ENCODE measurements at regions not wholly inside any gene's neighbourhood (a gene's known extent, or its start where the extent isn't known, plus 50 kb on each side); places are given as distances from the start of the nearest gene placed in this dataset.
"Not testable (repeated sequence)": the region's sequence is repeated elsewhere in the genome, so short reads cannot be mapped to it uniquely, and the experiment has no call there.

- DNase-seq (ENCODE audit: low spot score): no peak
These were observed 118.9 kb upstream of the CAB39 start for GRCh38 chr2:230593765-230594164.

GRCh38 chr2:230594286-230594840 lies 118.3 kb upstream of the CAB39 start:
- DNase-seq (ENCODE audit: low spot score): no peak

- DNase-seq (ENCODE audit: low spot score): no peak
These were observed 112.8 kb upstream of the CAB39 start for GRCh38 chr2:230599853-230600252.

- DNase-seq (ENCODE audit: low spot score): no peak
These were observed 112.4 kb upstream of the CAB39 start for GRCh38 chr2:230600285-230600684.

- DNase-seq (ENCODE audit: low spot score): no peak
These were observed 111.8 kb upstream of the CAB39 start for GRCh38 chr2:230600881-230601280.

GRCh38 chr2:230601510-230601909 lies 111.1 kb upstream of the CAB39 start:
- no peak for DNase-seq (ENCODE audit: low spot score)

- no peak for DNase-seq (ENCODE audit: low spot score)
These were observed 109.9 kb upstream of the CAB39 start for GRCh38 chr2:230602562-230603230.

- not testable (repeated sequence) for DNase-seq (ENCODE audit: low spot score)
These were observed 109.3 kb upstream of the CAB39 start for GRCh38 chr2:230603317-230603716.

- not testable (repeated sequence) for DNase-seq (ENCODE audit: low spot score)
These were observed 108.5 kb upstream of the CAB39 start for GRCh38 chr2:230604158-230604557.

- no peak for DNase-seq (ENCODE audit: low spot score)
These were observed 98.6 kb upstream of the CAB39 start for GRCh38 chr2:230614040-230614439.

GRCh38 chr2:230614913-230615332 lies 97.7 kb upstream of the CAB39 start:
- no peak for DNase-seq (ENCODE audit: low spot score)

- not testable (repeated sequence) for DNase-seq (ENCODE audit: low spot score)
These were observed 95.4 kb upstream of the CAB39 start for GRCh38 chr2:230617256-230617706.

GRCh38 chr2:230619491-230619890 lies 93.2 kb upstream of the CAB39 start:
- DNase-seq (ENCODE audit: low spot score): no peak

GRCh38 chr2:230625220-230625619 lies 87.4 kb upstream of the CAB39 start:
- not testable (repeated sequence) for DNase-seq (ENCODE audit: low spot score)

GRCh38 chr2:230627091-230627490 lies 85.6 kb upstream of the CAB39 start:
- not testable (repeated sequence) for DNase-seq (ENCODE audit: low spot score)

- no peak for DNase-seq (ENCODE audit: low spot score)
These were observed 84.6 kb upstream of the CAB39 start for GRCh38 chr2:230627806-230628724.

- DNase-seq (ENCODE audit: low spot score): no peak
These were observed 81.2 kb upstream of the CAB39 start for GRCh38 chr2:230631470-230631869.

GRCh38 chr2:230634146-230634545 lies 78.5 kb upstream of the CAB39 start:
- no peak for DNase-seq (ENCODE audit: low spot score)

- not testable (repeated sequence) for DNase-seq (ENCODE audit: low spot score)
These were observed 77.8 kb upstream of the CAB39 start for GRCh38 chr2:230634721-230635313.

GRCh38 chr2:230636684-230637271 lies 75.9 kb upstream of the CAB39 start:
- DNase-seq (ENCODE audit: low spot score): no peak

GRCh38 chr2:230637486-230637885 lies 75.2 kb upstream of the CAB39 start:
- not testable (repeated sequence) for DNase-seq (ENCODE audit: low spot score)

GRCh38 chr2:230640540-230641011 lies 72.1 kb upstream of the CAB39 start:
- DNase-seq (ENCODE audit: low spot score): no peak

Data from D341Med (cell line).